Endometrium (tissue), 2 donors: ENCODE measurements at regions not wholly inside any gene's neighbourhood (a gene's known extent, or its start where the extent isn't known, plus 50 kb on each side); places are given as distances from the start of the nearest gene placed in this dataset.
A peak's percentile ranks its signal among the peaks of the same experiment; 100 is the strongest.

ENCODE experiments used
- FAIRE-seq: peaks from 2 replicates; lab custom pipeline; 2012; peaks lifted over from hg19 to GRCh38; lab: Jason Lieb, UNC
- donor health status: control.
- donor health status: control.

- FAIRE-seq: no peak
Measured at GRCh38 chr2:220125551-220125950, 498.1 kb downstream of the SLC4A3 start.

GRCh38 chr2:220127311-220127710 lies 499.9 kb downstream of the SLC4A3 start:
- FAIRE-seq: no peak

GRCh38 chr2:220127876-220128275 lies 500.4 kb downstream of the SLC4A3 start:
- no peak for FAIRE-seq

GRCh38 chr2:220129391-220129790 lies 502.0 kb downstream of the SLC4A3 start:
- no peak for FAIRE-seq

- no peak for FAIRE-seq
Measured at GRCh38 chr2:220134756-220135534, 507.5 kb downstream of the SLC4A3 start.

- no peak for FAIRE-seq
Measured at GRCh38 chr2:220143336-220143735, 515.9 kb downstream of the SLC4A3 start.

- FAIRE-seq: no peak
Measured at GRCh38 chr2:220144411-220144810, 517.0 kb downstream of the SLC4A3 start.

- FAIRE-seq: no peak
Measured at GRCh38 chr2:220147161-220148038, 520.0 kb downstream of the SLC4A3 start.

GRCh38 chr2:220148471-220149248 lies 521.2 kb downstream of the SLC4A3 start:
- no peak for FAIRE-seq

- no peak for FAIRE-seq
Measured at GRCh38 chr2:220151341-220151740, 523.9 kb downstream of the SLC4A3 start.

GRCh38 chr2:220152281-220152935 lies 525.0 kb downstream of the SLC4A3 start:
- no peak for FAIRE-seq

- no peak for FAIRE-seq
Measured at GRCh38 chr2:220153118-220153517, 525.7 kb downstream of the SLC4A3 start.

- peak; percentile 64 for FAIRE-seq
Measured at GRCh38 chr2:220154304-220154703, 526.9 kb downstream of the SLC4A3 start.

GRCh38 chr2:220157312-220157711 lies 529.9 kb downstream of the SLC4A3 start:
- FAIRE-seq: no peak

GRCh38 chr2:220159738-220160137 lies 532.3 kb downstream of the SLC4A3 start:
- FAIRE-seq: no peak

GRCh38 chr2:220162320-220162719 lies 534.9 kb downstream of the SLC4A3 start:
- no peak for FAIRE-seq

- FAIRE-seq: no peak
Measured at GRCh38 chr2:220163486-220163885, 536.1 kb downstream of the SLC4A3 start.

- FAIRE-seq: no peak
Measured at GRCh38 chr2:220165401-220165800, 538.0 kb downstream of the SLC4A3 start.

- FAIRE-seq: no peak
Measured at GRCh38 chr2:220166616-220167015, 539.2 kb downstream of the SLC4A3 start.

- no peak for FAIRE-seq
Measured at GRCh38 chr2:220167956-220168355, 540.5 kb downstream of the SLC4A3 start.

GRCh38 chr2:220168891-220169546 lies 541.6 kb downstream of the SLC4A3 start:
- FAIRE-seq: no peak
